SJSA1 (cell line): ENCODE measurements at regions not wholly inside any gene's neighbourhood (a gene's known extent, or its start where the extent isn't known, plus 50 kb on each side); places are given as distances from the start of the nearest gene placed in this dataset.

Experiments
- DNase-seq, 2 experiments: peaks; one replicate each; pipeline ENCODE4 v3.0.0-alpha.2; 2015 to 2020; ENCODE audit warnings: low spot score in 2 of 2, low read depth in 1 of 2
- H3K27ac ChIP-seq: fragments of 250-450 bp; sonication (Bioruptor Pico); 2 replicates; pipeline ENCODE4 v1.5.1; 2020; ENCODE audit warnings: mild to moderate bottlenecking, moderate library complexity
- H3K27me3 ChIP-seq: fragments of 250-450 bp; sonication (Bioruptor Pico); replicated peaks from 2 replicates; pipeline ENCODE4 v1.5.1; 2020; ENCODE audit warnings: mild to moderate bottlenecking, moderate library complexity
- H3K36me3 ChIP-seq: fragments of 250-450 bp; sonication (Bioruptor Pico); 2 replicates; pipeline ENCODE4 v1.5.1; 2020; ENCODE audit warnings: mild to moderate bottlenecking
- H3K4me1 ChIP-seq: fragments of 250-450 bp; sonication (Bioruptor Pico); replicated peaks from 2 replicates; pipeline ENCODE4 v1.6.1; 2021; ENCODE audit warnings: mild to moderate bottlenecking
- H3K4me3 ChIP-seq: fragments of 250-450 bp; sonication (Bioruptor Pico); 2 replicates; pipeline ENCODE4 v1.5.1; 2020; ENCODE audit warnings: mild to moderate bottlenecking
- H3K9me3 ChIP-seq: fragments of 250-450 bp; sonication (Bioruptor Pico); replicated peaks from 2 replicates; pipeline ENCODE4 v1.5.1; 2020; ENCODE audit warnings: mild to moderate bottlenecking

DNA sequence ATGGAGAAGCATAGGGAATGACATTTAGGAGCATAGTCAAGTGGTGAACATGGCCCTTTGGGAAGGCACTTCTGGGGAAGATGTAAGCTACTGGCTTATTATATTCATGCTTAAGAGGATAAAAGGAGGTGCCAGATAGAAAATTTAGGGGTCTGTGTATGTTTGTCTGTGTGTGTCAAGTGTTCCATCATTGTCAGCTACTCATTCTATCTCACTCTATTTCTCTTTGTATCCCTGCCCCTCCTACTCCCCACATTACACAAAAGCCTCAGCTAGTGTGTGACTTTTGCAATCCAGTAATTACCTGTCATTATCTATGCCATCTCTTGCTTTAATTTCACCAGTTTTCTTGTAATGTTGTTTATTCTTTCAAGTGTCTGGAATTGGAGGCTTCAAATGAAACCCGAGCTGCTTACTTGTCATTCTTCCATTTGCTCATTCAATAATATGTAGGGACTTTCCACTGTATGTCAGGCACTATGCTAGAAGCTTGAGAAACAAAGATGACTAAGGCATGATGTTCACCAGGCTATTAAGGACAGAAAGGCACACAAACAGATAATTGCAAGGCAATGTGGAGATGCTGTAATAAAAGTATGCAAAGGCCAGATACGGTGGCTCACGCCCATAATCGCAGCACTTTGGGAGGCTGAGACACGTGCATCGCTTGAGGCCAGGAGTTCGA, 229.8 kb upstream of the TEX13C start:
- Histone ChIP-seq H3K36me3 (no peaks in the 10 kb centered on the region), H3K27ac (no peak overlapping the region), H3K27me3 (no peaks in the 10 kb centered on the region), H3K4me3 (no peak overlapping the region), H3K4me1 (no peaks in the 10 kb centered on the region), H3K9me3 (no peaks in the 10 kb centered on the region)
- DNase-seq, result no peak

DNA sequence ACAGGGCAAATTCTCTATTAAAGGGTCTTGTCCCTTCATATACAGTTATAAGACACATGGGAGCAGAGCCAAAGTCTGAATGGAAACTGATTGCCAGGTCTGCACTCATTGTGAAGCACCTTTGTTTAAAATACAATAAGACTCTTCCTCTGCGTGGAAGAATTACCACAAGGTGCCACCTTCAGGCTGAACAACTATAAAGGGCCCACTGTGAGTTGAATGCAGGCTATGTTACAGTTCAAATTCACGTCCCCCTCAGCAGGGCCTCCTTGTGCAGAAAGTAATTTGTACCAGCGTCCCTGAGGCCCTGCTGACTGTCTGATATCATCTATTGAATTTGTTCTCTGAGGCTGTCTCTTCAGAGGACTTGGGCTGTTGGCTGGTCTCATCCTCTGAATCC, 225.8 kb upstream of the TEX13C start:
- no peak for DNase-seq
- no peaks in the 10 kb centered on the region for H3K4me1 ChIP-seq
- H3K27ac ChIP-seq, result no peak overlapping the region
- no peaks in the 10 kb centered on the region for H3K9me3 ChIP-seq
- no peaks in the 10 kb centered on the region for H3K36me3 ChIP-seq
- no peaks in the 10 kb centered on the region for H3K27me3 ChIP-seq
- no peak overlapping the region for H3K4me3 ChIP-seq

DNA sequence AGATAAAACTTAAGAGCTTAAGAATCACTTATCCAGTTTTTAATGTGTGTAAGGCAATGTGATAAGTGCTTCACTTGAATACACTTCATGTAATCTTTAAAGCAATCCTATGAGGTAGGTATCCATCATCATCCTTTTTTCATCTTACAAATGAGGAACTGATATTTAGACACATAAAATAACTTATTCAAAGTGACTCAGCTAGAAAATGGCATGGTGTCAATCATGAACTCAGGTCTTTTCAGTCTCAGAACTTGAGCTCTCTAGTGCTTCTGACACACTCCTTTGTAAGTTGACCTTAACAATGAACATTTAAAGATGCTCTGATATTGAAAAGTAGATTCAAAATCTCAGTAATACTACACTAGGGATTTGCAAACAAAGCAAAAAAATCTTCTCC, 224.8 kb upstream of the TEX13C start:
- Histone ChIP-seq H3K4me3 (no peak overlapping the region), H3K27ac (no peak overlapping the region), H3K27me3 (no peaks in the 10 kb centered on the region), H3K36me3 (no peaks in the 10 kb centered on the region), H3K4me1 (no peaks in the 10 kb centered on the region), H3K9me3 (no peaks in the 10 kb centered on the region)
- no peak for DNase-seq

DNA sequence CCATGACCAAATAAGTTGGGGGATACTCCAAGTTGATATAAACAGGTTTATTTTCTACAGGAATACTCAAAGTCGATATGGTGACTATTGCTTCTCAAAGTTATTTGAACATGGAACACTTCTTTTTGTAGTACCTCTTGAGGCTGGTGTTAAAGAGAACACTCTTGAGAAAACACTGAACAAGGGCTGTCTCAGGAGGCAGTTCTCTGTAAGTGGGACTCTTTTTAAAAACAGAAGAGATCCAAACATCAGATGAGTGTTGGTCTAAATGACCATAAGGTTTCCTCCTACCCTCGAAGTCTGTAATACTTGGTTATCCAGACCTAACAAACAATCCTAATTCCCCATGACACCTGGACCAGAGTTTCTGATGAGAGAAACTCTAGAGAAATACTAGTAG, 223.2 kb upstream of the TEX13C start:
- Histone ChIP-seq H3K27ac (no peak overlapping the region), H3K27me3 (no peaks in the 10 kb centered on the region), H3K36me3 (no peaks in the 10 kb centered on the region), H3K9me3 (no peaks in the 10 kb centered on the region), H3K4me1 (no peaks in the 10 kb centered on the region), H3K4me3 (no peak overlapping the region)
- DNase-seq, result no peak

DNA sequence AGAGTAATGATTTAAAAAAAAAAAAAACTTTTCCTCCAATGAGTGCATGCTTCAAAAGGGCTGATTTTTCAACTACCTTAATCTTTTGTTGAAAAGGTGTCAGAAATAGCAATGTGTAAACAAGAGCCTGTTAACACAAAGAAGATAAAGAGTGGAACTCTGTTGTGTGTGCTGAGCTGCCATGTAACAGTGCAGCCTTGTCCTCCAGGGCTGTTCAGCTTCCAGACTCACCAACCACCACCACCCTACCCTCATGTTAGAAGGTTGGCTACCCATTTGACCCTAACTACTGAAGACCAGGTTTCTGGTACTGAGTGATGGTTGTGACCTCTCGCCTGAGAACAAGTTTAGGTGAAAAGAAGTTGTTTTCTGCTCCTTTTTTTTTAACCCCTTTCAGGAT, 222.8 kb upstream of the TEX13C start:
- DNase-seq, result no peak
- H3K9me3 ChIP-seq, result no peaks in the 10 kb centered on the region
- H3K27ac ChIP-seq, result no peak overlapping the region
- no peaks in the 10 kb centered on the region for H3K36me3 ChIP-seq
- no peaks in the 10 kb centered on the region for H3K4me1 ChIP-seq
- no peak overlapping the region for H3K4me3 ChIP-seq
- no peaks in the 10 kb centered on the region for H3K27me3 ChIP-seq

DNA sequence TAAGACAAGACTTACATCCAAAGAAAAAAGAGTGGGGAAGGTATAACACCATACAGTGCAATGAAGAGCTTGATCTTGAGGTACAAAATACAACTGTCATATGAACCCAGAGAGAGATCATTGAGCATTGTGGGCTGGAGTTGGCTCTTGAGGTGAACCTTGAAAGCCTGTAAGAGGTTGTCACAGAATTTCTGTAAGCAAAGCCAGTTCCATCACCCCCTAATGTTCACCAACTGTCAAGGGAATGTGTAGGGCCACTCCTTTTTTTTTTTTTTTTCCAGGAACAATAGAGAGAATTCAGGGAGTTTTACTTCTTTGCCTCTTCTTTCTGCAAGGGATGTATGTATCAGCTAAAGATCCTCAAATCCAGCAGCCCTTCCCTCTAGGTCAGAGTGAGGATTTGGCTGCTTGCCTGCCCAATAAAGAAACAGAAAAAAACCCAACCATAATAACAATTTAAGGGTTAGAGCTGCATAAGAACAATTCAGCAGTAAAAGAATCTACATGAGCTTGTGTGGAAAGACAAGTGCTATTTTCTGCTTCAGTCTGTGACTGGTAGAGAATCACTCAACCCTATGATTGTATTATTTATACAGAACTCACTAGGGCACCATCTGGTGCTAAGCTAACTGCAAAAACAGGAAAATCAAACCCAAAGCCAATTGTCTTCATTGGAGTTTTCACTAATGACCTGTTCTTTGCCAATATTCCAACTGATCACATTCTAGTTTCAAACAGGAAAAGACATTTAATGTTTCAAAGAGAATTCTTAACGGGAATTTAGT, 217.5 kb upstream of the TEX13C start:
- H3K4me1 ChIP-seq, result no peaks in the 10 kb centered on the region
- H3K27ac ChIP-seq, result no peak overlapping the region
- H3K9me3 ChIP-seq, result no peaks in the 10 kb centered on the region
- H3K4me3 ChIP-seq, result no peak overlapping the region
- H3K27me3 ChIP-seq, result no peaks in the 10 kb centered on the region
- no peaks in the 10 kb centered on the region for H3K36me3 ChIP-seq
- no peak for DNase-seq

DNA sequence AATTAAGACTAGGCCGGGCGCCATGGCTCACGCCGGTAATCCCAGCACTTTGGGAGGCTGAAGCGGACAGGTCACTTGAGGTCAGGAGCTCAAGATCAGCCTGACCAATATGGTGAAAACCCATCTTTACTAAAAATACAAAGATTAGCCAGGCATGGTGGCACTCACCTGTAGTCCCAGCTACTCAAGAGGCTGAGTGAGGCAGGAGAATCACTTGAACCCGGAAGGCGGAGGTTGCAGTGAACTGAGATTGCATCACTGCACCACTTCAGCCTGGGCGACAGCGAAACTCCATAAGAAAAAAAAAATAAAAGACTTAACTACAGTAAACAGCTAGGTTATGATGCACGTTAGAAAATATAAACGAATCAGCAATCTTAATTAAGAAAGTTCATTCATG, 216.0 kb upstream of the TEX13C start:
- Histone ChIP-seq H3K4me3 (no peak overlapping the region), H3K36me3 (no peaks in the 10 kb centered on the region), H3K4me1 (no peaks in the 10 kb centered on the region), H3K27me3 (no peaks in the 10 kb centered on the region), H3K9me3 (no peaks in the 10 kb centered on the region), H3K27ac (no peak overlapping the region)
- no peak for DNase-seq

DNA sequence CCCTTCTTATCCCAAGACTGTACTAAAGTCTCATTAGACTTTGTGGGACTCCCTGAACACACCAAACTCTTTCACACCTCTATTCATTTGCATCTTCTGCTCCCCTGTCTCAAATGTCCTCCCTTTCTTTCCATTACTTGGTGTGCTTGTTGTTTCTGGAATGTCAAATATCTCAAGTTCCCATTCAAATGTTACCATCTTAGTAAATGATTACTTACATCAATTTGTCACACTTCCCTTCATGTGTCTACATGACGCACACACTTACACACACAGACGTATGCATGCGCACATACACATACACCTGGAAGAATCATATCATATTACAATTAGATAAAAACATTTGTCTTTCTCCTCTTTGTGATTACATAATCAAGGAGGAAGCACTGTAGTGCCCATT, 210.8 kb upstream of the TEX13C start:
- H3K27me3 ChIP-seq, result no peaks in the 10 kb centered on the region
- H3K4me3 ChIP-seq, result no peak overlapping the region
- H3K4me1 ChIP-seq, result no peaks in the 10 kb centered on the region
- H3K36me3 ChIP-seq, result no peaks in the 10 kb centered on the region
- no peak for DNase-seq
- H3K27ac ChIP-seq, result no peak overlapping the region
- H3K9me3 ChIP-seq, result no peaks in the 10 kb centered on the region

DNA sequence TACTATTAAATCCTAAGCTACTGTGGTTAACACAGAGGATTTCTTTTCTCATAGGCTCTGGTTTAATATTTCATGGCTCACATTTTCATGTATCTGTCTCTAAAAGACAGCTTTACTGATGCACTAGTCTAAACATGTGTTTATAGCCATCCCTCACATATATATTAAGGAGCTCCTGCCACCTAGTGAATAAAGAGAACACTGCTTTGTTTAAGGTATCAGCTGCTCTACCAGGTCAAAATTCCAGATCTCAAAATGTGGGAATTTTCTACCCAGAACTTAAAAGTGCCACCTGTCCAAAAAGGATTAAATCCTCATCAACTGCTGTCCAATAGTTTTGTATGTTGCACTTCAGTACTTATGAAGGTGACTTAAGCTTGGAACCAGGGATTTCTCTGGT, 188.5 kb upstream of the TEX13C start:
- H3K9me3 ChIP-seq, result no peaks in the 10 kb centered on the region
- H3K27ac ChIP-seq, result no peak overlapping the region
- no peaks in the 10 kb centered on the region for H3K4me1 ChIP-seq
- no peak for DNase-seq
- H3K4me3 ChIP-seq, result no peak overlapping the region
- H3K27me3 ChIP-seq, result no peaks in the 10 kb centered on the region
- H3K36me3 ChIP-seq, result no peaks in the 10 kb centered on the region

DNA sequence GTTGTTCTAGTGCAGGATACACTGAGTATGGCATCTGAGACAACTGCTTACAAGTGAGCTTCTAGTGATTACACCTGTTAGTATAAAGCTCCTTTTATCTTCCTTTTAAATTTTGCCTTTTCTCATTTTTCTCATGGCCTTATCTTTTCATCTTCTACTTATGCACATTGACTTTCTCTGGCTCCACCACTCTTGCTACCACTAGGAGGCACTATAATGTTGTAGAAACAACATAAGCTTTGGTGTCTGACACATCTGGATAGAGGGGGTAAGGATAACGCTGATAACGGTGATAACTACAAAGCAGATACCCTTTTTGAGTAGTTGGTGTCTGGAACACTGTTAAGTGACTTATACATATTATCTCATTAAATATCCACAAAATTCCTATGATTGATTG, 187.4 kb upstream of the TEX13C start:
- H3K27ac ChIP-seq, result no peak overlapping the region
- no peaks in the 10 kb centered on the region for H3K4me1 ChIP-seq
- DNase-seq, result peak in 1 of 2 experiments; percentile 0
- no peak overlapping the region for H3K4me3 ChIP-seq
- H3K36me3 ChIP-seq, result no peaks in the 10 kb centered on the region
- H3K27me3 ChIP-seq, result no peaks in the 10 kb centered on the region
- no peaks in the 10 kb centered on the region for H3K9me3 ChIP-seq

DNA sequence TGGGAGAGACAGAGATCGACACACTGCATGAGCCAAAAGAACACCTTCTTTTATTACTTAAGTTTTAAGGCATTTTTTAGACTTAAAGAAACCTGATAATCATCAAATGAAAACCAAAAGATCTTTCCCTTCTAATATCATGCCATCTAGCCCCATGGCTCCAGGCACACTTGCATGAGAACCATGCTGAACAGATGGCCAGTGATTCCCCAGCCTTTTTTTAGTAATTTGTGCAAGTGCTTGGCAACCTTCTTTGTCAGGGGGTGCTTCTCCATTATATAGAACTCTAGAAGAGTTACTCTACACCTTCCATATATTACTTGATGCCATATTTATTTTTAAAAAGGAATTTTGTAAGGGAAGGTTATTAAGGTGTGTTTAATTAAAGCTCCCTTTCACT, 182.2 kb upstream of the TEX13C start:
- no peaks in the 10 kb centered on the region for H3K9me3 ChIP-seq
- no peaks in the 10 kb centered on the region for H3K36me3 ChIP-seq
- no peak overlapping the region for H3K27ac ChIP-seq
- no peaks in the 10 kb centered on the region for H3K4me1 ChIP-seq
- no peak for DNase-seq
- H3K4me3 ChIP-seq, result no peak overlapping the region
- H3K27me3 ChIP-seq, result no peaks in the 10 kb centered on the region

DNA sequence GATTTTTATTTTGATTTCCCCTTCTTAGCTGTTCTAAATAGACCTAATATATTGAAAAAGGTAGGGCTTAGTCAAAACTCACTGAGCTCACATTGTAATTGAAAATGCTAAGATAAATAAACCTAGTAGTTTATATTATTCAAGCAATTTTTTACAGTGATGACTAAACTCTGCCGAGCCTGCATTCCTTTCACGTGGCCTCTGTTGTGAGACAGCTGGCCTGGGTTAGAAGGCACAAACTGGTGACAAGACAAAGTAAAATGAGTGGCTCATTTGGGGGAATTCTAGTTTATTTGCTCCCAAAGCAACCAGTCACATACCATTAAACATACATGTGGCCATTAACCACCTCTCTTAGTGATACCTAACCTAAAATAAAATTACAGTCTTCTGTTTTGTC, 169.4 kb upstream of the TEX13C start:
- no peak overlapping the region for H3K27ac ChIP-seq
- peak; percentile 3 to 30 for DNase-seq
- H3K4me1 ChIP-seq, result no peaks in the 10 kb centered on the region

DNA sequence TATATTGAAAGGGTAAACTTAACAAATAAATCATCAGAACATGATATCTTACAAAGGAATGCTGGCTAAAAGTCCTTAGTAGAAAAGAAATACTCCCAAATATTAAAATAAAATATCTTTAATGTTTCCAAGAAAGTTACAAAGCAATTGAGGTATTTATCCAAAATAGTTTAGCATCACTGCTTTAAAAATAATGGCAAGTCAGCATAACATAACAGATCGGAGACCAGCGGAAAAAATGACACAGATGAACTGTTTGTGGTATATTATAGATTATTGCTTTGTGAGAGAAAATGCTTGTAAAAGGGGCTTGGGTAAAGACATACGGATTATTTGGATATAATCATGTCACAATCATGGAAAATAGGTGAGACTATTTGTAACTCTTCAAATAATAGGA, 168.5 kb upstream of the TEX13C start:
- no peak for DNase-seq
- Histone ChIP-seq H3K4me3 (no peak overlapping the region), H3K4me1 (no peaks in the 10 kb centered on the region), H3K27ac (no peak overlapping the region), H3K9me3 (no peaks in the 10 kb centered on the region), H3K27me3 (no peaks in the 10 kb centered on the region), H3K36me3 (no peaks in the 10 kb centered on the region)

More for the DNA sequence above, 169.4 kb upstream of the TEX13C start:
- no peaks in the 10 kb centered on the region for H3K36me3 ChIP-seq
- no peaks in the 10 kb centered on the region for H3K9me3 ChIP-seq
- no peaks in the 10 kb centered on the region for H3K27me3 ChIP-seq
- no peak overlapping the region for H3K4me3 ChIP-seq

DNA sequence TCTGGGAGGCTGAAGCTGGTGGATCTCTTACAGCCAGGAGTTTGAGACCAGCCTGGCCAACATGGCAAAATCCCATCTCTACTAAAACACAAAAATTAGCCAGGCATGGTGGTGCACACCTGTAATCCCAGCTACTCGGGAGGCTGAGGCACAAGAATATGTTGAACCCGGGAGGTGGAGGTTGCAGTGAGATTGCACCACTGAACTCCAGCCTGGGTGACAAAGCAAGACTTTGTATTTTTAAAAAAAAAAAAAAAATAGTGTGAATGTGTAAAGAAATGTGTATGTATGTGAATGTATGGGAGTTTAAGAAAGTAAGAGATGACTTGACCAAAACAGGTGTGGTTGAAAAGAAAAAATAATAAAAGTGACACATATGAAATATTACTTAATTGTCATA, 167.7 kb upstream of the TEX13C start:
- H3K9me3 ChIP-seq, result no peaks in the 10 kb centered on the region
- H3K36me3 ChIP-seq, result no peaks in the 10 kb centered on the region
- no peak overlapping the region for H3K4me3 ChIP-seq
- no peak overlapping the region for H3K27ac ChIP-seq
- H3K4me1 ChIP-seq, result no peaks in the 10 kb centered on the region
- DNase-seq, result no peak
- no peaks in the 10 kb centered on the region for H3K27me3 ChIP-seq

DNA sequence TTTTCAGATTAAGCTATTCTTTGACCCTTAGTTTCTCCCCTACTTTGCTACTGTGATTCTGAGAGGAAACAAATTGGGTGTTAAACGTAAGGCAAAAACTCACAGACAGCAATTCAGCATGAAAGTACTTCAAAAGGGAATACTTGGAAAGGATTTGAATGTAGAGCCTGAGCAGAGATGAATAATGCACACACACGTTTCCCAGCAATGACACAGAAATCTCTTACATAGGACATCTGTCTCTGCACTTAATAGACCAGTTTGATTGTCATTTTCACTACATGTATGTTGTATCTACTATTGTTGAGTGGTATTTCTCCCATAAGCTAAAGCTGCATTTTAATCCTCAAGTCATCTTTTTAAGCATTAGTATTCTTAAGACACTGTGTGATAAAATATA, 166.1 kb upstream of the TEX13C start:
- no peaks in the 10 kb centered on the region for H3K27me3 ChIP-seq
- H3K27ac ChIP-seq, result no peak overlapping the region
- H3K9me3 ChIP-seq, result no peaks in the 10 kb centered on the region
- no peaks in the 10 kb centered on the region for H3K36me3 ChIP-seq
- no peak for DNase-seq
- no peak overlapping the region for H3K4me3 ChIP-seq
- no peaks in the 10 kb centered on the region for H3K4me1 ChIP-seq
